Mesendoderm (in vitro differentiated cells): ENCODE measurements at regions not wholly inside any gene's neighbourhood (a gene's known extent, or its start where the extent isn't known, plus 50 kb on each side); places are given as distances from the start of the nearest gene placed in this dataset.
"Not testable (repeated sequence)": the region's sequence is repeated elsewhere in the genome, so short reads cannot be mapped to it uniquely, and the experiment has no call there.

Experiments
- DNase-seq: peaks from one replicate; pipeline ENCODE4 v3.0.0; 2013
- H2AK5ac ChIP-seq: 2 replicates; pipeline ENCODE4 v1.6.1; 2013; ENCODE audit warnings: low read length, inconsistent platforms
- H2BK120ac ChIP-seq: 2 replicates; pipeline ENCODE4 v1.6.1; 2013; ENCODE audit warnings: low read depth, mild to moderate bottlenecking, low read length, moderate library complexity, mixed read lengths
- H2BK15ac ChIP-seq: replicated peaks from 2 replicates; pipeline ENCODE4 v1.6.1; 2013; ENCODE audit warnings: low read depth, mild to moderate bottlenecking, moderate library complexity
- H2BK5ac ChIP-seq: 2 replicates; pipeline ENCODE4 v1.6.1; 2013; ENCODE audit warnings: low read length, inconsistent platforms
- H3K18ac ChIP-seq: 2 replicates; pipeline ENCODE4 v1.6.1; 2013; ENCODE audit warnings: mild to moderate bottlenecking, low read length, mixed read lengths
- H3K23ac ChIP-seq: one replicate; pipeline ENCODE4 v1.6.1; 2013; ENCODE audit warnings: low read length
- H3K27ac ChIP-seq: 2 replicates; pipeline ENCODE4 v1.5.1; 2013; ENCODE audit warnings: low read depth, mild to moderate bottlenecking, inconsistent platforms, low read length, moderate library complexity
- H3K27me3 ChIP-seq: 2 replicates; pipeline ENCODE4 v1.6.1; 2013; ENCODE audit warnings: low read length, control low read depth, mild to moderate bottlenecking, inconsistent platforms; ENCODE audit not compliant: insufficient read depth, poor library complexity
- H3K36me3 ChIP-seq: 2 replicates; pipeline ENCODE4 v1.6.1; 2013; ENCODE audit warnings: low read length, inconsistent platforms; ENCODE audit not compliant: control insufficient read depth, insufficient read depth
- H3K4ac ChIP-seq: one replicate; pipeline ENCODE4 v1.6.1; 2013; ENCODE audit warnings: low read depth, mild to moderate bottlenecking, low read length, moderate library complexity
- H3K4me1 ChIP-seq: 2 replicates; pipeline ENCODE4 v1.6.1; 2013; ENCODE audit warnings: low read depth, low read length, inconsistent platforms; ENCODE audit not compliant: control insufficient read depth
- H3K4me2 ChIP-seq: 2 replicates; pipeline ENCODE4 v1.6.1; 2013; ENCODE audit warnings: low read length
- H3K4me3 ChIP-seq: 2 replicates; pipeline ENCODE4 v1.5.1; 2013; ENCODE audit warnings: mild to moderate bottlenecking, low read length
- H3K56ac ChIP-seq: one replicate; pipeline ENCODE4 v1.6.1; 2013; ENCODE audit warnings: low read length
- H3K79me1 ChIP-seq: 2 replicates; pipeline ENCODE4 v1.6.1; 2013; ENCODE audit warnings: low read length, inconsistent platforms
- H3K79me2 ChIP-seq: 2 replicates; pipeline ENCODE4 v1.6.1; 2013; ENCODE audit warnings: mild to moderate bottlenecking, low read length; ENCODE audit not compliant: control insufficient read depth, insufficient read depth
- H3K9ac ChIP-seq: 2 replicates; pipeline ENCODE4 v1.6.1; 2013; ENCODE audit warnings: low read length, inconsistent platforms
- H4K5ac ChIP-seq: one replicate; pipeline ENCODE4 v1.6.1; 2013; ENCODE audit warnings: low read length
- H4K8ac ChIP-seq: one replicate; pipeline ENCODE4 v1.6.1; 2013; ENCODE audit warnings: low read depth, mild to moderate bottlenecking, control low read depth, low read length, moderate library complexity
- WGBS: extraction: QIAGEN DNeasy Blood & Tissue Kit; methylation state at CpG from one replicate; pipeline ENCODE4 v1.1.7; 2013; ENCODE audit warnings: low lambda C conversion rate, missing lambda C conversion rate; ENCODE audit not compliant: insufficient coverage; ENCODE audit errors: extremely low coverage; 5-methylcytosine and 5-hydroxymethylcytosine counted together

DNA sequence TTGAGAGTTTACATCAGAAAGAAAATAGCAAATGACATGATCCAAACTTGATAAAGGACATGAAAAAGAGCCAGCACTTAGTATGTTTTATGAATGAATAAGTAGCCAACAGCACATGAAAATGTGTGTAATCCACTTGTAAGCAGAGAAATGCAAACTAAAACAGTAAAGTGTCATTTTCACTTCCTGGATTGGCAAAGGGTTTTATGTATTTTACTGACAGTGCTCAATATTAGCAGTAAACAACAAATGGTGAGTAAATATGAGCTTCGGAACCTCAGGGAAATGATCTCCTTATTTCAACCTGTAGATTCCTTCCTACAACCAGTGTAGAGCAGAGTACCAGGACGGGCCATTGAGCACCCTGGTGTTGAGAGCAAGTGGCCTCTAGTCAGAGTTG, 153.8 kb upstream of the PDCD2 start:
- H3K79me2 ChIP-seq, H3K23ac ChIP-seq, H3K4me2 ChIP-seq, H3K18ac ChIP-seq, H4K8ac ChIP-seq, H3K4ac ChIP-seq, H2BK5ac ChIP-seq, H2AK5ac ChIP-seq, H3K56ac ChIP-seq, H3K27me3 ChIP-seq, H3K36me3 ChIP-seq, DNase-seq, H3K79me1 ChIP-seq, H3K27ac ChIP-seq, H3K9ac ChIP-seq, H3K4me1 ChIP-seq, H4K5ac ChIP-seq, H3K4me3 ChIP-seq, H2BK15ac ChIP-seq, H2BK120ac ChIP-seq: not testable (repeated sequence)
- no CpG with 5 or more reads among the region's 2 CpGs for WGBS

DNA sequence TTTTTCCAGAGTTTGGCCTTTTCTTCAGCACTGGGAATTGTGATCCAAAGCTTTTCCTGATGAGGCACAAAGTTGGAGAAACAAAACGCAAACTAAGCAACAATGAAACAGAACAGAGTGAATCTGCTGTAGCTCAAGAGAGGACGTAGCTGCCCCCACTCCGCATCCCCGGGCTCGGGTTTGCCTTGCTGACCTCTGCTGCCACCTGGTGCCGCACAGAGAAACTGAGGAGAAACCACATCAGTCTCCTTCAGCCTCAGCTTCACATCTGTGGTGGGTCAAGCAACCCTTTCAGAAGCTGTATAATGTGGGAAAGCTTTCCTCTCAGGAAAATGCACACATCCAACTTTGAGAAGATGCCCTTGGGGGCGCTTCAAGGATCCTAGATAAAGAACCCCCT, 151.9 kb upstream of the PDCD2 start:
- no CpG with 5 or more reads among the region's 7 CpGs for WGBS
- H2BK15ac ChIP-seq: not testable (repeated sequence)

DNA sequence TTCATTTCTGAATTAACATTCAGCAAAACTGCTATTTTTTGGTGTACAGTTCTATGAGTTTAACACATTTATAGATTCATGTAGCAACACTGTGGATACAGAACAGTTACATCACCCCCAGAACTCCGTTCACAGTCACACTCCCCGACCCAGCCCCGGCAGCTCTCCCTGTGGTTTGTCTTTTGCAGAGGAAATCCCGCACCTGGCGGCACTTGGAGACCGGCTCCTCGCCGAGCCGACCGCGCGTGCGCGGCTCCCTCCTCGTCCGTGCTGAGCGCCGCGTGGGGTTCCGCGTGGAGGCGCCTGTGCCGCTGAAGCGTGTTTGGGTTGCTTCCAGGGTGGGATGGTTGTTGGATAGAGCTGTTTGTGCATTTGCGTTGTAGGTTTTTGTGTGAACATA, 132.6 kb upstream of the PDCD2 start:
- H2BK120ac ChIP-seq, H3K27ac ChIP-seq, H4K8ac ChIP-seq, H3K23ac ChIP-seq, H3K79me1 ChIP-seq, H2AK5ac ChIP-seq, H3K79me2 ChIP-seq, H3K4me3 ChIP-seq, H3K36me3 ChIP-seq, H3K9ac ChIP-seq, H3K56ac ChIP-seq, H4K5ac ChIP-seq, DNase-seq, H3K4me1 ChIP-seq, H3K4me2 ChIP-seq, H2BK15ac ChIP-seq, H3K4ac ChIP-seq, H3K27me3 ChIP-seq, H3K18ac ChIP-seq, H2BK5ac ChIP-seq: not testable (repeated sequence)
- WGBS: no CpG with 5 or more reads among the region's 25 CpGs

More for the DNA sequence above, 151.9 kb upstream of the PDCD2 start:
- H3K4me3 ChIP-seq, H4K5ac ChIP-seq, H3K23ac ChIP-seq, DNase-seq, H3K18ac ChIP-seq, H3K56ac ChIP-seq, H3K4me1 ChIP-seq, H2BK5ac ChIP-seq, H2BK120ac ChIP-seq, H3K9ac ChIP-seq, H3K4ac ChIP-seq, H4K8ac ChIP-seq, H3K79me1 ChIP-seq, H3K36me3 ChIP-seq, H3K79me2 ChIP-seq, H3K4me2 ChIP-seq, H2AK5ac ChIP-seq, H3K27me3 ChIP-seq, H3K27ac ChIP-seq: not testable (repeated sequence)

DNA sequence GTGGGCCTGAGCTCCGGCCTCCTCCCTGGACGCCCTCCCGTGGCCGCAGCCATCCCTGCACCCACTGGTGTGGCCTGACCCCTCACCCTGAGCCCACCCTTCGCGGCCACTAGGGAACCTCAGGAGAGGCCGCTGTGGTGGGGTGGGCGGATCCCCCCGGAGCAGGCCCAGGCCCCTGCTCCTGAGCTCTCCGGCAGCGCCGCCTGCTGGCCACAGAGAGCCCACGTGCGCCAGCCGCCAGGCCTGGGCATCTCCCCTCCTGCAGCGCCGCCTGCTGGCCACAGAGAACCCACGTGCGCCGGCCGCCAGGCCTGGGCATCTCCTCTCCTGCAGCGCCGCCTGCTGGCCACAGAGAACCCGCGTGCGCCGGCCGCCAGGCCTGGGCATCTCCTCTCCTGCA, 128.3 kb upstream of the PDCD2 start:
- H2BK5ac ChIP-seq: not testable (repeated sequence)
- no CpG with 5 or more reads among the region's 28 CpGs for WGBS

DNA sequence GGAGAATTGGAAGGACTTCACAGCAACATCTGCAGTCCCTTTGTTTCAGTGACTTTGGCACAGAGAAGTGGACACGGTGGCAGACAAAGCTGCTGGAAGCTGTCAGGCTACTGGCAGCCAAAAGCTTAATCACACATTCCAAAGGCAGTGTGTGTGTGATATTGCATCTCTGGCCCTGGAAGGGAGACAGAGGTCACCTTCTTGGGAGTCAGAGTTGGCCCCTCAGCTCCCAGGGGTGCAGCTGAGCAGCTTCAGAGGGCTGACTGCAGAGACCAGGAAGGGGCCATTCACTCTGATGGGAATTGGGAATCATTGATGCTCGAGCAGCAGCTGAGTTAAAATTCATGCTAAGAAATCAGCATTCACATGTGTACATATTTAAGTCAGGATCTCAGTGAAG, 115.7 kb upstream of the PDCD2 start:
- H3K4ac ChIP-seq, H3K4me2 ChIP-seq, H3K56ac ChIP-seq, H3K27ac ChIP-seq, DNase-seq, H3K4me1 ChIP-seq, H2BK5ac ChIP-seq, H2BK15ac ChIP-seq, H3K79me2 ChIP-seq, H4K5ac ChIP-seq, H2AK5ac ChIP-seq, H4K8ac ChIP-seq, H3K9ac ChIP-seq, H3K79me1 ChIP-seq, H3K18ac ChIP-seq, H2BK120ac ChIP-seq, H3K27me3 ChIP-seq, H3K4me3 ChIP-seq, H3K36me3 ChIP-seq, H3K23ac ChIP-seq: not testable (repeated sequence)
- WGBS: no CpG with 5 or more reads among the region's 2 CpGs

More for the DNA sequence above, 128.3 kb upstream of the PDCD2 start:
- not testable (repeated sequence) for H3K4ac ChIP-seq, H2AK5ac ChIP-seq, H3K4me3 ChIP-seq, H3K36me3 ChIP-seq, H3K18ac ChIP-seq, H3K27ac ChIP-seq, H4K5ac ChIP-seq, H3K23ac ChIP-seq, H3K9ac ChIP-seq, H4K8ac ChIP-seq, H3K4me1 ChIP-seq, H3K79me1 ChIP-seq, H3K4me2 ChIP-seq, H3K79me2 ChIP-seq, H2BK15ac ChIP-seq, H2BK120ac ChIP-seq, H3K27me3 ChIP-seq, H3K56ac ChIP-seq
- DNase-seq: peak; percentile 19
